HG02884 (cell line): ENCODE measurements at regions not wholly inside any gene's neighbourhood (a gene's known extent, or its start where the extent isn't known, plus 50 kb on each side); places are given as distances from the start of the nearest gene placed in this dataset.

Source experiments
- ATAC-seq: cut with Tn5 transposase; IDR thresholded peaks from one replicate; pipeline ENCODE4 v1.9.1; 2021; ENCODE audit warnings: mild to moderate bottlenecking, moderate library complexity; ENCODE audit not compliant: unreplicated experiment

- no peak for ATAC-seq
Measured at GRCh38 chr4:176383273-176384077, 63.7 kb downstream of the SPCS3 start.

- no peak for ATAC-seq
Measured at GRCh38 chr4:176385601-176386000, 65.8 kb downstream of the SPCS3 start.

GRCh38 chr4:176387571-176387970 is 67.8 kb downstream of the SPCS3 start:
- no peak for ATAC-seq

GRCh38 chr4:176393306-176394013 is 73.7 kb downstream of the SPCS3 start:
- ATAC-seq: no peak

- ATAC-seq: no peak
Measured at GRCh38 chr4:176400816-176401461, 81.2 kb downstream of the SPCS3 start.

- ATAC-seq: no peak
Measured at GRCh38 chr4:176404621-176405020, 84.9 kb downstream of the SPCS3 start.

GRCh38 chr4:176406297-176406696 is 86.5 kb downstream of the SPCS3 start:
- ATAC-seq: no peak

- ATAC-seq: no peak
Measured at GRCh38 chr4:176406736-176407135, 87.0 kb downstream of the SPCS3 start.

- ATAC-seq: no peak
Measured at GRCh38 chr4:176409627-176410026, 89.9 kb downstream of the SPCS3 start.

GRCh38 chr4:176413171-176413570 is 93.4 kb downstream of the SPCS3 start:
- ATAC-seq: peak; percentile 75

GRCh38 chr4:176422001-176422400 is 102.2 kb downstream of the SPCS3 start:
- ATAC-seq: no peak

GRCh38 chr4:176422511-176422910 is 102.7 kb downstream of the SPCS3 start:
- no peak for ATAC-seq

- no peak for ATAC-seq
Measured at GRCh38 chr4:176425035-176425434, 105.3 kb downstream of the SPCS3 start.

- ATAC-seq: no peak
Measured at GRCh38 chr4:176432811-176433540, 113.2 kb downstream of the SPCS3 start.

- no peak for ATAC-seq
Measured at GRCh38 chr4:176433983-176434382, 114.2 kb downstream of the SPCS3 start.

- ATAC-seq: no peak
Measured at GRCh38 chr4:176435901-176436292, 116.1 kb downstream of the SPCS3 start.

- peak; percentile 73 for ATAC-seq
Measured at GRCh38 chr4:176436293-176436973, 116.7 kb downstream of the SPCS3 start.

GRCh38 chr4:176437756-176438155 is 118.0 kb downstream of the SPCS3 start:
- no peak for ATAC-seq

GRCh38 chr4:176438401-176438800 is 118.6 kb downstream of the SPCS3 start:
- ATAC-seq: no peak

- no peak for ATAC-seq
Measured at GRCh38 chr4:176439611-176440010, 119.8 kb downstream of the SPCS3 start.

- no peak for ATAC-seq
Measured at GRCh38 chr4:176440698-176441097, 120.9 kb downstream of the SPCS3 start.
